ENCODE measurements at regions not wholly inside any gene's neighbourhood (a gene's known extent, or its start where the extent isn't known, plus 50 kb on each side); places are given as distances from the start of the nearest gene placed in this dataset.

DNA sequence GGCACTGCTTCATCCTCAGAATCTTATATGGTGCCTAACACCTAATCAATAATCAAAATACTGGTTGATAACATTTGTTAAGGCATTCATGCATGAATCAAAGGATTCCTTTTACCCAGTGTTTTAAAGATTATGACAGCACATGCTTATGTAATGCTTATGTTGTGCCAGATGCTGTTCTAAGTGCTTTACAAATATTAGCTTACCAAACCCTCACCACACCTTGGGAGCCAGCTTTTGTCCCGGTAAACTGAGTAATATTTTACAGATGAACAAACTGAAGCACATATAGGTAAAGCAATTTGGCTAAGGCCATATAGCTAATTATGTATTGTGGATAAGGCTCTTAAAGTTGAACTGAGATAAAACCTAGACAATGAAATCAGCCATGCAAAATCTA lies 209.2 kb downstream of the ALX1 start:
- TF ChIP-seq, protein P1, sequence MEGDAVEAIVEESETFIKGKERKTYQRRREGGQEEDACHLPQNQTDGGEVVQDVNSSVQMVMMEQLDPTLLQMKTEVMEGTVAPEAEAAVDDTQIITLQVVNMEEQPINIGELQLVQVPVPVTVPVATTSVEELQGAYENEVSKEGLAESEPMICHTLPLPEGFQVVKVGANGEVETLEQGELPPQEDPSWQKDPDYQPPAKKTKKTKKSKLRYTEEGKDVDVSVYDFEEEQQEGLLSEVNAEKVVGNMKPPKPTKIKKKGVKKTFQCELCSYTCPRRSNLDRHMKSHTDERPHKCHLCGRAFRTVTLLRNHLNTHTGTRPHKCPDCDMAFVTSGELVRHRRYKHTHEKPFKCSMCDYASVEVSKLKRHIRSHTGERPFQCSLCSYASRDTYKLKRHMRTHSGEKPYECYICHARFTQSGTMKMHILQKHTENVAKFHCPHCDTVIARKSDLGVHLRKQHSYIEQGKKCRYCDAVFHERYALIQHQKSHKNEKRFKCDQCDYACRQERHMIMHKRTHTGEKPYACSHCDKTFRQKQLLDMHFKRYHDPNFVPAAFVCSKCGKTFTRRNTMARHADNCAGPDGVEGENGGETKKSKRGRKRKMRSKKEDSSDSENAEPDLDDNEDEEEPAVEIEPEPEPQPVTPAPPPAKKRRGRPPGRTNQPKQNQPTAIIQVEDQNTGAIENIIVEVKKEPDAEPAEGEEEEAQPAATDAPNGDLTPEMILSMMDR (IDR thresholded peaks at IDR 0.05), result no peak
- TF ChIP-seq POLR2A (IDR thresholded peaks at IDR 0.05), result no peak
- TF ChIP-seq EP300 (IDR thresholded peaks at IDR 0.05), result no peak
- TF ChIP-seq POLR2AphosphoS5 (IDR thresholded peaks at IDR 0.05), result no peak
